ENCODE measurements at regions not wholly inside any gene's neighbourhood (a gene's known extent, or its start where the extent isn't known, plus 50 kb on each side); places are given as distances from the start of the nearest gene placed in this dataset.

DNA sequence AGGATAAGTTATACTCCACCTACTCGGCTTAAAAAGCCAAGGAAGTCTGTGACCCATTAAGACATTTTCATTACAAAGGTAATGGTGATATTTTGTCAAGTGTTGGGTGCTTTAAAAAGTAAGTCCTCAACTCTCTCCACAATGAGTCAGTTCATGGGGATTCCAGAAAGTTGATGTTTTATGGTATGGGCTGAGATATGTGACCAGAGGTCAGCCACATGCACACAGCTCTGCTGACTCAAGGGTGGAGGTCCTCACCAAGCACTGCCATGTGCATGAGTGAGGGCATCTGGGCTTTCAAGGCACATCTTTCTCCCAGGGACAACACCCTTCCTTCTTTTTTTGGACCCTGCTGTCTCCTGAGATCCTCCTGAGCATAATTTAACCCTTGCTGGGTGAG is 292.9 kb downstream of the PTEN start:
- H3K27ac ChIP-seq: no peak overlapping the region
- TF ChIP-seq ZFX (IDR thresholded peaks at IDR 0.05; ENCODE audit: borderline replicate concordance): no peak
- TF ChIP-seq, protein P1, sequence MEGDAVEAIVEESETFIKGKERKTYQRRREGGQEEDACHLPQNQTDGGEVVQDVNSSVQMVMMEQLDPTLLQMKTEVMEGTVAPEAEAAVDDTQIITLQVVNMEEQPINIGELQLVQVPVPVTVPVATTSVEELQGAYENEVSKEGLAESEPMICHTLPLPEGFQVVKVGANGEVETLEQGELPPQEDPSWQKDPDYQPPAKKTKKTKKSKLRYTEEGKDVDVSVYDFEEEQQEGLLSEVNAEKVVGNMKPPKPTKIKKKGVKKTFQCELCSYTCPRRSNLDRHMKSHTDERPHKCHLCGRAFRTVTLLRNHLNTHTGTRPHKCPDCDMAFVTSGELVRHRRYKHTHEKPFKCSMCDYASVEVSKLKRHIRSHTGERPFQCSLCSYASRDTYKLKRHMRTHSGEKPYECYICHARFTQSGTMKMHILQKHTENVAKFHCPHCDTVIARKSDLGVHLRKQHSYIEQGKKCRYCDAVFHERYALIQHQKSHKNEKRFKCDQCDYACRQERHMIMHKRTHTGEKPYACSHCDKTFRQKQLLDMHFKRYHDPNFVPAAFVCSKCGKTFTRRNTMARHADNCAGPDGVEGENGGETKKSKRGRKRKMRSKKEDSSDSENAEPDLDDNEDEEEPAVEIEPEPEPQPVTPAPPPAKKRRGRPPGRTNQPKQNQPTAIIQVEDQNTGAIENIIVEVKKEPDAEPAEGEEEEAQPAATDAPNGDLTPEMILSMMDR (IDR thresholded peaks at IDR 0.05): no peak

DNA sequence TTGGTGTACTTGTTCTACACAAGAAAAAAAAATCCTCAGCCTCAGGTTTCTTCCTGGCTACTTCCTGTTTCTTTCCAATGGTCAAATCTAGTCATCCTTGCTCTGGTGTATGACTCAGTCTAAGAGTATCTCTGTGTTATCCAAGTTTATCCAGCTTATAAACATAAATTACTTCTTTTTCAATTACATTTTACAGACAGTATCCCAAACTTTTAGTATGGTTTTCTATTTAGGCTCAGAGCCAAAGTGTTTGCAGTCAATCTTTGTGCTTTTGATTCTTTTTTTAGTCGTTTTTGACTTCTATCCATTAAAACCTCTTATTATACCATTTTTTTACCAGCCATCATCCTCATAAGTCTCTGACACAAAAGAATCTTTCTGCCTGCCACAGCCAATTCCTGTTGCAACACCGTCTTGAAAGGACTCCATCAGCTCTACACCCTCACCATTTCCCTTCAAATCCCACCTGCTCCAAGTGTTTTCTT is 294.6 kb downstream of the PTEN start:
- TF ChIP-seq ZFX (IDR thresholded peaks at IDR 0.05; ENCODE audit: borderline replicate concordance): no peak
- TF ChIP-seq, protein P1 (IDR thresholded peaks at IDR 0.05): no peak
- H3K27ac ChIP-seq: no peak overlapping the region

DNA sequence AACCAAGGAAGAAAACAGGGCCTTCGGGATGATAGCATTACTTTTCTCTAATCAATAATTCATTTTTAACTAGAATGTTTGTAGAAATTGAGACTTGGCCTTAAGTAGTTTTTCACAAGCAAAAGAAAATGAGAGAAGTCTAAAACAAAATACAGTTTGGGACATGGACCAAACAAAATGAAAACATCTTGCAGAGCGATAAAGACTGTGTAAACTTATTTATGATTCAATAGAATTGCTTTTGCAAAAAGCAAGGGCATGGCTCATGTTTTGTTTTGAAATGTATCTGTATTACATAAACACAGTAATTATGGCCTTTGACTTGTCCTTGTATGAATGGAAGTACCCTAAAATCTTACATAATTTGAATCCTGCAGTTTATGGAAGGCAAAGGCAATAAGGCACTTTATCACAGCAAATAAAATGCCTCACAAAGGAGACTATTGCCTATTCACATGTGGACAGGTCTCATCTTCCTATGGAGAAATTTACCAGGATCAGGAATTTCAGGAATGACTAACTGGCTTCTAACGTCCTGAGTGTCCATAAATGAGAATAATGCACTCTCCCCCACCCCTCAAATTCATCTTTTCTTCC is 295.2 kb downstream of the PTEN start:
- H3K27ac ChIP-seq: no peak overlapping the region
- TF ChIP-seq, protein P1 (IDR thresholded peaks at IDR 0.05): no peak
- no peak for TF ChIP-seq ZFX (IDR thresholded peaks at IDR 0.05; ENCODE audit: borderline replicate concordance)

DNA sequence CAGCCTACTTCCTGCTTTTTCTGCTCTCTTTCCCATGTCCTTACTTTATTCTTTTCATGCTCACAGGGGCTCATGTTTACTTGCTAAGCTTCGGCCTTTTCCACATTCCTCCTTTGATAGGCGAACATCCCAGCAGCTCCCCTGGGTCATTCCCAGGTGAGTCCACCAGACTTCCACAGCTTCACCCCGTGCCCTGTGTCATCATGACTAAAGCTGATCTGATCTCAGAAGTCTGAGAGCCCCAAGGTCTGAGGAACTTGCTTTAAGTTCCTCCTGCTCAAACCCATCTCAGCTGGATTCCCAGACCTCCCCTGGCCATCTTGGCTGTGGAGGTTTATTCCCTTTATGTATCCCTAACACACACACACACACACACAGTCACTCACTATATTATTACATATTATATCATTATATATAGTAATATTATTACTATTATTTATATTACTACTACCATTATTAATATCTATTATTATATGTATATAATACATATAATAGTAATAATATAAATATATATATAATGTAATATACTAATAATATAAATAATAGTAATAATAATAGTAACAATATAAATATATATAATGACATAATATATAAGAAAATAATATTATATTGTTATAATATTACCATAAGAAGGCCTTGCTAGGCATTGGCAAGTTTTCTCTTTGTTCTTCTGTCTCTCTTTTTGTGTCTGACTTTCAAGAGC is 295.9 kb downstream of the PTEN start:
- no peak overlapping the region for H3K27ac ChIP-seq
- TF ChIP-seq ZFX (IDR thresholded peaks at IDR 0.05; ENCODE audit: borderline replicate concordance): no peak
- TF ChIP-seq, protein P1 (IDR thresholded peaks at IDR 0.05): no peak

DNA sequence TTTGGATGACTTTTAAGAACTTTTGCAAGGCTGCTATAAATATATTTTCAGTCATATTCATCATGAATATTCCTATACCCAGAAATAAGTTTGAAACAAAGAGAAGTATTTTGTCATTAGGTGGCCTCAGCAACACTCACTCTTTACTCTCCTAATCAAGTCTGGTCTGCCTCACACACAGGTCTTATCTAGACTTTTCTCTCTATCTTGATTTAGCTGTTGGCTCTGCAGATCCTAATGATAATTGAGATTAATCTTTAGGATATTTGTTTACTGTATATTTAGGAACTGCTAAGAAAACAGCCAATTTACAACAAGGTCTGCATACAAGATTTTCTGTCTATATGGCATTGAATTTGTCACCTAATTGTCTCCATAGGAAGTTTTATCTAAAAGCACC is 297.6 kb downstream of the PTEN start:
- H3K27ac ChIP-seq: no peak overlapping the region
- TF ChIP-seq, protein P1 (IDR thresholded peaks at IDR 0.05): no peak

DNA sequence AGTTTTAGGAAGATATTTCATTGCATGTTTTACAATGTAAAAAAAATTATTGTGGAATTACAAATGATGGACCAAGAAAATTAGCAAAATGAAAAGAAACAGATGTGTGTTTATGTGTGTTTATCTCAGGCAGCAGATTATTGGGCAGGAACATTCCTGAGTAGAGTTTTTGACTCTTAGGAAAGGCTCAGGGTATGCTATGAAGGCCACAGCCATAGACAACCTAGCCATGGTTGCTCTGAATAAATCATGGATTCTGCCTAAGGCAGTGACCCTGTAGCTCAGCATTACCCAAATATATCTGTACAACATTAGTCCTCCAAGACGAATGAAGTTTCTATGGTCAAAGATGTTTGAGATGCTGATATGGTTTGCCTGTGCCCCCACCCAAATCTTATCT is 298.3 kb downstream of the PTEN start:
- TF ChIP-seq, protein P1 (IDR thresholded peaks at IDR 0.05): no peak
- TF ChIP-seq ZFX (IDR thresholded peaks at IDR 0.05; ENCODE audit: borderline replicate concordance): no peak
- H3K27ac ChIP-seq: no peak overlapping the region

DNA sequence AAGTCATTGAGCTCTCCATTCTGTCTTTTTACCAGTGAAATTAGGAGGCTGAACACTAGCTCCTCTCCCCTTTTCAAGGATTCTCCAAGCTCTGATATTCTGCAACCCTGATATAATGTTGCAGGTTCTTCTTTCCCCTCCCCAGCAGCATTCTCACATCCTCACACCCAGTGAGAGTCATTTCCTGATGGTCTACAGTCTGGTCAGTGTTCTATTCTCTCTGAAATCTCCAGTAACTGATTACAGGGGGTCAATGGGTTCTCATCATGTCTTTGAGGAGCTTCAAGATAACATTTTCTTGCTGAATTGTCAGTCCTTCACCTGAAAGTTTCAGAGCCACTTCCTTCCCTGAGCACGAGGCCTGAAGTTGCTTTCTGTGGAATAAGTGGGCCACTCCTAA is 299.4 kb downstream of the PTEN start:
- TF ChIP-seq, protein P1 (IDR thresholded peaks at IDR 0.05): no peak
- no peak for TF ChIP-seq ZFX (IDR thresholded peaks at IDR 0.05; ENCODE audit: borderline replicate concordance)
- H3K27ac ChIP-seq: no peak overlapping the region

All from 22Rv1 (cell line).